BJ (cell line): ENCODE measurements at regions not wholly inside any gene's neighbourhood (a gene's known extent, or its start where the extent isn't known, plus 50 kb on each side); places are given as distances from the start of the nearest gene placed in this dataset.

ENCODE experiments used
- CTCF ChIA-PET: fragments of 350-600 bp; formaldehyde crosslinking; extraction: SDS; loops from one replicate; lab custom pipeline; 2021; ENCODE audit warnings: antibody characterized with exemption, inconsistent platforms; lab: Yijun Ruan, JAX
- POLR2A ChIA-PET: fragments of 300-600 bp; sonication (Branson Sonifier 250); formaldehyde crosslinking; extraction: SDS; loops from one replicate; lab custom pipeline; 2021; ENCODE audit warnings: antibody characterized with exemption; lab: Charles Lee
- DNase-seq: peaks from one replicate; pipeline ENCODE4 v3.0.0-alpha.2; 2011; ENCODE audit warnings: low read depth
- H3K27me3 ChIP-seq: 2 replicates; pipeline ENCODE4 v1.6.0; 2011; ENCODE audit warnings: low read length; ENCODE audit not compliant: control insufficient read depth, insufficient read depth
- H3K36me3 ChIP-seq: 2 replicates; pipeline ENCODE4 v1.5.1; 2011; ENCODE audit warnings: low read length; ENCODE audit not compliant: control insufficient read depth, insufficient read depth
- H3K4me3 ChIP-seq: 2 replicates; pipeline ENCODE4 v1.5.1; 2011; ENCODE audit warnings: low read depth, mild to moderate bottlenecking, control low read depth, low read length
- CTCF ChIP-seq: IDR thresholded peaks from 2 replicates; pipeline ENCODE4 v1.5.1; 2011; ENCODE audit warnings: low read depth, mild to moderate bottlenecking, control low read depth, inconsistent platforms, low read length, moderate library complexity; ENCODE audit not compliant: insufficient read depth

GRCh38 chr21:28769683-28770082 lies 223.0 kb downstream of the LTN1 start:
- Histone ChIP-seq H3K27me3 (no peaks in the 10 kb centered on the region), H3K36me3 (no peaks in the 10 kb centered on the region), H3K4me3 (no peak overlapping the region)
- POLR2A ChIA-PET = interaction anchor here (0.5 to 0.9 kb wide), 3 partner anchors 342 to 1923 kb away, joined by 3 to 7 read pairs (median 5); no protein-coding TSS in a partner anchor
- DNase-seq = no peak
- CTCF ChIA-PET = interaction anchor here (1.2 to 2.4 kb wide), 2 partner anchors 13 to 24 kb away, joined by 3 to 8 read pairs; no protein-coding TSS in a partner anchor
- no peak for TF ChIP-seq CTCF

GRCh38 chr21:28768753-28769152 lies 223.9 kb downstream of the LTN1 start:
- Histone ChIP-seq H3K4me3 (no peak overlapping the region), H3K27me3 (no peaks in the 10 kb centered on the region), H3K36me3 (no peaks in the 10 kb centered on the region)
- DNase-seq = no peak
- POLR2A ChIA-PET = no interaction called here
- no peak for TF ChIP-seq CTCF
- CTCF ChIA-PET = interaction anchor here (1.2 to 1.3 kb wide), 2 partner anchors 12 kb away, joined by 3 to 4 read pairs; no protein-coding TSS in a partner anchor

GRCh38 chr21:28767523-28767922 lies 225.2 kb downstream of the LTN1 start:
- H3K27me3 ChIP-seq = no peaks in the 10 kb centered on the region
- ChIA-PET CTCF (no interaction called here), POLR2A (no interaction called here)
- H3K4me3 ChIP-seq = no peak overlapping the region
- H3K36me3 ChIP-seq = no peaks in the 10 kb centered on the region
- no peak for TF ChIP-seq CTCF
- DNase-seq = no peak

GRCh38 chr21:28763809-28764418 lies 228.8 kb downstream of the LTN1 start:
- ChIA-PET CTCF (interaction anchor here (0.7 to 1.3 kb wide), 2 partner anchors 17 to 18 kb away, joined by 3 to 4 read pairs; no protein-coding TSS in a partner anchor), POLR2A (no interaction called here)
- no peak for DNase-seq
- Histone ChIP-seq H3K27me3 (no peaks in the 10 kb centered on the region), H3K36me3 (no peaks in the 10 kb centered on the region), H3K4me3 (no peak overlapping the region)
- no peak for TF ChIP-seq CTCF

GRCh38 chr21:28762357-28762735 lies 230.3 kb downstream of the LTN1 start:
- H3K4me3 ChIP-seq = no peak overlapping the region
- no peaks in the 10 kb centered on the region for H3K36me3 ChIP-seq
- ChIA-PET POLR2A (interaction anchor here (0.7 kb wide), 1 partner anchor 231 kb away, joined by 3 read pairs; no protein-coding TSS in a partner anchor), CTCF (interaction anchor here (1.3 kb wide), 1 partner anchor 17 kb away, joined by 5 read pairs; no protein-coding TSS in a partner anchor)
- TF ChIP-seq CTCF = no peak
- no peaks in the 10 kb centered on the region for H3K27me3 ChIP-seq
- no peak for DNase-seq
